HEK293 (cell line): ENCODE measurements at regions not wholly inside any gene's neighbourhood (a gene's known extent, or its start where the extent isn't known, plus 50 kb on each side); places are given as distances from the start of the nearest gene placed in this dataset.

ENCODE experiments used
- CTCF ChIA-PET: fragments of 350-600 bp; formaldehyde crosslinking; extraction: SDS; loops from one replicate; lab custom pipeline; 2021; ENCODE audit warnings: antibody characterized with exemption; lab: Yijun Ruan, JAX
- POLR2A ChIA-PET: fragments of 300-600 bp; formaldehyde crosslinking; extraction: SDS; loops from one replicate; lab custom pipeline; 2020; ENCODE audit warnings: antibody characterized with exemption, inconsistent platforms; lab: Yijun Ruan, JAX
- H3K27ac ChIP-seq: fragments of 200-500 bp; sonication (Bioruptor generic); 2 replicates; pipeline ENCODE4 v1.5.1; 2014; ENCODE audit warnings: low read depth, low read length, control low read depth, inconsistent platforms; ENCODE audit errors: extremely low read depth
- H3K36me3 ChIP-seq, 2 experiments: fragments of 200-500 bp in 1 of 2; sonication (Bioruptor generic) in 1 of 2; 1 replicate in 1 of 2; 2 replicates in 1 of 2; pipeline ENCODE4 v1.5.1; 2014 to 2017; ENCODE audit warnings: inconsistent platforms in 2 of 2, low read length in 2 of 2; ENCODE audit not compliant: control insufficient read depth in 2 of 2, insufficient read depth in 1 of 2
- H3K4me1 ChIP-seq: fragments of 200-500 bp; sonication (Bioruptor generic); 2 replicates; pipeline ENCODE4 v1.5.1; 2014; ENCODE audit warnings: mild to moderate bottlenecking, low read length, inconsistent platforms; ENCODE audit not compliant: control insufficient read depth, insufficient read depth
- H3K4me3 ChIP-seq: 2 replicates; pipeline ENCODE4 v1.5.1; 2011; ENCODE audit warnings: low read depth, mild to moderate bottlenecking, control low read depth, low read length, moderate library complexity
- H3K9me3 ChIP-seq: fragments of 200-500 bp; sonication (Bioruptor generic); 2 replicates; pipeline ENCODE4 v1.5.1; 2014; ENCODE audit warnings: low read depth, low read length, inconsistent platforms; ENCODE audit not compliant: control insufficient read depth, insufficient read depth
- EGR2 ChIP-seq: fragments of 450-650 bp; formaldehyde crosslinking; IDR thresholded peaks from 2 replicates; pipeline ENCODE4 v1.5.1; 2016; ENCODE audit warnings: low read depth, missing biosample characterization, missing genetic modification characterization
- HOXA7 ChIP-seq: sonication (generic); formaldehyde crosslinking; IDR thresholded peaks from 2 replicates; pipeline ENCODE4 v1.8.1; 2022; ENCODE audit warnings: missing genetic modification reagents, borderline replicate concordance
- PRDM1 ChIP-seq: fragments of 450-650 bp; formaldehyde crosslinking; IDR thresholded peaks from 2 replicates; pipeline ENCODE4; 2016; ENCODE audit warnings: missing biosample characterization, missing genetic modification characterization
- SALL2 ChIP-seq: fragments of 450-650 bp; formaldehyde crosslinking; IDR thresholded peaks from 2 replicates; pipeline ENCODE4 v1.5.0; 2017; ENCODE audit warnings: missing biosample characterization, mild to moderate bottlenecking, missing genetic modification characterization, borderline replicate concordance
- SP7 ChIP-seq: fragments of 450-650 bp; formaldehyde crosslinking; IDR thresholded peaks from 2 replicates; pipeline ENCODE4 v1.5.1; 2016; ENCODE audit warnings: missing biosample characterization, missing genetic modification characterization
- ZBTB1 ChIP-seq: fragments of 450-650 bp; formaldehyde crosslinking; IDR thresholded peaks from 2 replicates; pipeline ENCODE4 v1.5.1; 2016; ENCODE audit warnings: missing biosample characterization, missing genetic modification characterization
- ZFP3 ChIP-seq: fragments of 450-650 bp; formaldehyde crosslinking; IDR thresholded peaks from 2 replicates; pipeline ENCODE4 v1.5.1; 2016; ENCODE audit warnings: low read depth, missing biosample characterization, missing genetic modification characterization
- ZNF169 ChIP-seq: fragments of 450-650 bp; formaldehyde crosslinking; IDR thresholded peaks from 2 replicates; pipeline ENCODE4 v1.5.1; 2016; ENCODE audit warnings: missing biosample characterization, missing genetic modification characterization
- ZNF24 ChIP-seq: fragments of 450-650 bp; formaldehyde crosslinking; IDR thresholded peaks from 2 replicates; pipeline ENCODE4 v1.5.1; 2016; ENCODE audit warnings: missing biosample characterization, missing genetic modification characterization
- ZNF302 ChIP-seq: fragments of 450-650 bp; formaldehyde crosslinking; IDR thresholded peaks from 2 replicates; pipeline ENCODE4 v1.5.1; 2016; ENCODE audit warnings: missing biosample characterization, missing genetic modification characterization, low read depth
- ZNF311 ChIP-seq: fragments of 450-650 bp; formaldehyde crosslinking; IDR thresholded peaks from 2 replicates; pipeline ENCODE4 v1.5.1; 2017; ENCODE audit warnings: missing biosample characterization, missing genetic modification characterization, borderline replicate concordance
- ZNF324 ChIP-seq: fragments of 450-650 bp; formaldehyde crosslinking; IDR thresholded peaks from 2 replicates; pipeline ENCODE4 v1.5.1; 2016; ENCODE audit warnings: missing biosample characterization, missing genetic modification characterization
- ZNF558 ChIP-seq: fragments of 450-650 bp; formaldehyde crosslinking; IDR thresholded peaks from 2 replicates; pipeline ENCODE4 v1.5.1; 2016; ENCODE audit warnings: missing biosample characterization, missing genetic modification characterization
- ZNF701 ChIP-seq: fragments of 450-650 bp; formaldehyde crosslinking; IDR thresholded peaks from 2 replicates; pipeline ENCODE4 v1.5.1; 2016; ENCODE audit warnings: missing biosample characterization, missing genetic modification characterization
- ZNF707 ChIP-seq: fragments of 450-650 bp; formaldehyde crosslinking; IDR thresholded peaks from 2 replicates; pipeline ENCODE4 v1.5.1; 2016; ENCODE audit warnings: missing biosample characterization, missing genetic modification characterization
- ZNF785 ChIP-seq: fragments of 450-650 bp; formaldehyde crosslinking; IDR thresholded peaks from 2 replicates; pipeline ENCODE4 v1.5.1; 2016; ENCODE audit warnings: missing biosample characterization, missing genetic modification characterization
- TF ChIP-seq, protein P1 (sequence below): fragments of 450-650 bp; IDR thresholded peaks from 2 replicates; pipeline ENCODE4 v1.5.1; 2018; ENCODE audit warnings: missing biosample characterization, missing genetic modification characterization
- TF ChIP-seq, protein P2 (sequence below): fragments of 450-650 bp; formaldehyde crosslinking; IDR thresholded peaks from 2 replicates; pipeline ENCODE4 v1.5.1; 2016; ENCODE audit warnings: missing biosample characterization, missing genetic modification characterization, borderline replicate concordance
- TF ChIP-seq, protein P3 (sequence below): fragments of 450-650 bp; formaldehyde crosslinking; IDR thresholded peaks from 2 replicates; pipeline ENCODE4 v1.5.1; 2016; ENCODE audit warnings: missing biosample characterization, missing genetic modification characterization
- TF ChIP-seq, protein P4 (sequence below): fragments of 450-650 bp; formaldehyde crosslinking; IDR thresholded peaks from 2 replicates; pipeline ENCODE4 v1.5.1; 2017; ENCODE audit warnings: missing biosample characterization, missing genetic modification characterization
- TF ChIP-seq, protein P5 (sequence below): fragments of 450-650 bp; formaldehyde crosslinking; IDR thresholded peaks from 2 replicates; pipeline ENCODE4 v1.5.1; 2017; ENCODE audit warnings: missing biosample characterization, missing genetic modification characterization
- TF ChIP-seq, protein P6 (sequence below): fragments of 450-650 bp; IDR thresholded peaks from 2 replicates; pipeline ENCODE4 v1.5.1; 2018; ENCODE audit warnings: missing biosample characterization, mild to moderate bottlenecking, missing genetic modification characterization
- TF ChIP-seq, protein P7 (sequence below): fragments of 450-650 bp; formaldehyde crosslinking; IDR thresholded peaks from 2 replicates; pipeline ENCODE4 v1.5.0; 2017; ENCODE audit warnings: missing biosample characterization, missing genetic modification characterization, borderline replicate concordance

DNA sequence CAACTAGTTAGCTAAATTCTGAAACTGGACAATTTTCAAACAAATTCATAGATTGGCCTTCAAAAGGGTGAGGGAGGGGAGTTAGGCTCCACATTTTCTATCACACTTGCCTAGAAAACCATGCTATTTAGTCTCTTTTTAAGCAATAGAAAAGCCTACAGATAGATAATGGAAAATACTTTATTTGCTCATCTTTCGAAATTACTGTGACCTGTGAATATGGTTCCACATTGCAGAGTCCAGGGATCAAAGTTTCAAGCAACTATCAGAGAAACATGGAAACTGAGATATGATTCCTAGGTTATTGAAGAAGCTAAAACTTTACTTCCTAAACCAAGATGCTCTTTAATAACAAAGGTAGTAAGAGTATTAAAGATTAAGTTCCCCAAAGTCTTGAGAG lies 176.6 kb upstream of the NECTIN3 start (continued):
- TF ChIP-seq, protein P1, sequence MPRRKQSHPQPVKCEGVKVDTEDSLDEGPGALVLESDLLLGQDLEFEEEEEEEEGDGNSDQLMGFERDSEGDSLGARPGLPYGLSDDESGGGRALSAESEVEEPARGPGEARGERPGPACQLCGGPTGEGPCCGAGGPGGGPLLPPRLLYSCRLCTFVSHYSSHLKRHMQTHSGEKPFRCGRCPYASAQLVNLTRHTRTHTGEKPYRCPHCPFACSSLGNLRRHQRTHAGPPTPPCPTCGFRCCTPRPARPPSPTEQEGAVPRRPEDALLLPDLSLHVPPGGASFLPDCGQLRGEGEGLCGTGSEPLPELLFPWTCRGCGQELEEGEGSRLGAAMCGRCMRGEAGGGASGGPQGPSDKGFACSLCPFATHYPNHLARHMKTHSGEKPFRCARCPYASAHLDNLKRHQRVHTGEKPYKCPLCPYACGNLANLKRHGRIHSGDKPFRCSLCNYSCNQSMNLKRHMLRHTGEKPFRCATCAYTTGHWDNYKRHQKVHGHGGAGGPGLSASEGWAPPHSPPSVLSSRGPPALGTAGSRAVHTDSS, result no peak
- TF ChIP-seq EGR2 (tag by site-specific recombination) (no peak), PRDM1 (tag by site-specific recombination) (no peak), ZNF169 (tag by site-specific recombination) (no peak), ZNF558 (tag by site-specific recombination) (no peak), ZBTB1 (tag by site-specific recombination) (no peak)
- TF ChIP-seq, all 188 proteins: peak for 0

DNA sequence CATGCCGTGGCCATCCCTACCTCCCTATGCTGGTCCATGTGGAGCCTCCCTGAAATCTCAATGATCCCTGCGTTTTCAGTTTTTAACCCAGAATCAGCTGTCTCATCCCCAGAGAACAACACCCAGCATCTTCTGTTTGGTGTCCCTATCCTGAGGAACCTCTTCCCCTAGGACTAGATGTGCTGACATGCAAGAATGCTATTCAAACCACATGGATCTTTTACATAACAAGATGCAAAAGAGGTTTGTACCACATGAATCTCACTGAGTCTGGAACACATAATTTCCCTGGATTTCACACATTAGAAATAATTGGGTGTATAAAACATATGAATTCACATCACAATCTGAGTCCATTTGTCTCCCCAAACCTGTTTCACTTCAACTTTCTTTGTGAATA lies 174.6 kb upstream of the NECTIN3 start:
- TF ChIP-seq ZNF302 (tag by site-specific recombination) (no peak), SALL2 (tag by site-specific recombination) (no peak), ZNF24 (tag by site-specific recombination) (no peak), ZFP3 (tag by site-specific recombination) (no peak), ZNF701 (tag by site-specific recombination) (no peak), ZNF785 (tag by site-specific recombination) (no peak), SP7 (no peak), ZNF707 (tag by site-specific recombination) (no peak), ZNF311 (tag by site-specific recombination) (no peak), HOXA7 (CRISPR knock-in tag) (no peak), ZNF324 (tag by site-specific recombination) (no peak)
- TF ChIP-seq, protein P2, sequence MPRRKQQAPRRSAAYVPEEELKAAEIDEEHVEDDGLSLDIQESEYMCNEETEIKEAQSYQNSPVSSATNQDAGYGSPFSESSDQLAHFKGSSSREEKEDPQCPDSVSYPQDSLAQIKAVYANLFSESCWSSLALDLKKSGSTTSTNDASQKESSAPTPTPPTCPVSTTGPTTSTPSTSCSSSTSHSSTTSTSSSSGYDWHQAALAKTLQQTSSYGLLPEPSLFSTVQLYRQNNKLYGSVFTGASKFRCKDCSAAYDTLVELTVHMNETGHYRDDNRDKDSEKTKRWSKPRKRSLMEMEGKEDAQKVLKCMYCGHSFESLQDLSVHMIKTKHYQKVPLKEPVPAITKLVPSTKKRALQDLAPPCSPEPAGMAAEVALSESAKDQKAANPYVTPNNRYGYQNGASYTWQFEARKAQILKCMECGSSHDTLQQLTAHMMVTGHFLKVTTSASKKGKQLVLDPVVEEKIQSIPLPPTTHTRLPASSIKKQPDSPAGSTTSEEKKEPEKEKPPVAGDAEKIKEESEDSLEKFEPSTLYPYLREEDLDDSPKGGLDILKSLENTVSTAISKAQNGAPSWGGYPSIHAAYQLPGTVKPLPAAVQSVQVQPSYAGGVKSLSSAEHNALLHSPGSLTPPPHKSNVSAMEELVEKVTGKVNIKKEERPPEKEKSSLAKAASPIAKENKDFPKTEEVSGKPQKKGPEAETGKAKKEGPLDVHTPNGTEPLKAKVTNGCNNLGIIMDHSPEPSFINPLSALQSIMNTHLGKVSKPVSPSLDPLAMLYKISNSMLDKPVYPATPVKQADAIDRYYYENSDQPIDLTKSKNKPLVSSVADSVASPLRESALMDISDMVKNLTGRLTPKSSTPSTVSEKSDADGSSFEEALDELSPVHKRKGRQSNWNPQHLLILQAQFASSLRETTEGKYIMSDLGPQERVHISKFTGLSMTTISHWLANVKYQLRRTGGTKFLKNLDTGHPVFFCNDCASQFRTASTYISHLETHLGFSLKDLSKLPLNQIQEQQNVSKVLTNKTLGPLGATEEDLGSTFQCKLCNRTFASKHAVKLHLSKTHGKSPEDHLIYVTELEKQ (tag by site-specific recombination), result no peak
- TF ChIP-seq, protein P3, sequence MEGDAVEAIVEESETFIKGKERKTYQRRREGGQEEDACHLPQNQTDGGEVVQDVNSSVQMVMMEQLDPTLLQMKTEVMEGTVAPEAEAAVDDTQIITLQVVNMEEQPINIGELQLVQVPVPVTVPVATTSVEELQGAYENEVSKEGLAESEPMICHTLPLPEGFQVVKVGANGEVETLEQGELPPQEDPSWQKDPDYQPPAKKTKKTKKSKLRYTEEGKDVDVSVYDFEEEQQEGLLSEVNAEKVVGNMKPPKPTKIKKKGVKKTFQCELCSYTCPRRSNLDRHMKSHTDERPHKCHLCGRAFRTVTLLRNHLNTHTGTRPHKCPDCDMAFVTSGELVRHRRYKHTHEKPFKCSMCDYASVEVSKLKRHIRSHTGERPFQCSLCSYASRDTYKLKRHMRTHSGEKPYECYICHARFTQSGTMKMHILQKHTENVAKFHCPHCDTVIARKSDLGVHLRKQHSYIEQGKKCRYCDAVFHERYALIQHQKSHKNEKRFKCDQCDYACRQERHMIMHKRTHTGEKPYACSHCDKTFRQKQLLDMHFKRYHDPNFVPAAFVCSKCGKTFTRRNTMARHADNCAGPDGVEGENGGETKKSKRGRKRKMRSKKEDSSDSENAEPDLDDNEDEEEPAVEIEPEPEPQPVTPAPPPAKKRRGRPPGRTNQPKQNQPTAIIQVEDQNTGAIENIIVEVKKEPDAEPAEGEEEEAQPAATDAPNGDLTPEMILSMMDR (tag by site-specific recombination), result no peak
- TF ChIP-seq, protein P4, sequence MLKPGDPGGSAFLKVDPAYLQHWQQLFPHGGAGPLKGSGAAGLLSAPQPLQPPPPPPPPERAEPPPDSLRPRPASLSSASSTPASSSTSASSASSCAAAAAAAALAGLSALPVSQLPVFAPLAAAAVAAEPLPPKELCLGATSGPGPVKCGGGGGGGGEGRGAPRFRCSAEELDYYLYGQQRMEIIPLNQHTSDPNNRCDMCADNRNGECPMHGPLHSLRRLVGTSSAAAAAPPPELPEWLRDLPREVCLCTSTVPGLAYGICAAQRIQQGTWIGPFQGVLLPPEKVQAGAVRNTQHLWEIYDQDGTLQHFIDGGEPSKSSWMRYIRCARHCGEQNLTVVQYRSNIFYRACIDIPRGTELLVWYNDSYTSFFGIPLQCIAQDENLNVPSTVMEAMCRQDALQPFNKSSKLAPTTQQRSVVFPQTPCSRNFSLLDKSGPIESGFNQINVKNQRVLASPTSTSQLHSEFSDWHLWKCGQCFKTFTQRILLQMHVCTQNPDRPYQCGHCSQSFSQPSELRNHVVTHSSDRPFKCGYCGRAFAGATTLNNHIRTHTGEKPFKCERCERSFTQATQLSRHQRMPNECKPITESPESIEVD (tag by site-specific recombination), result no peak
- TF ChIP-seq, protein P5, sequence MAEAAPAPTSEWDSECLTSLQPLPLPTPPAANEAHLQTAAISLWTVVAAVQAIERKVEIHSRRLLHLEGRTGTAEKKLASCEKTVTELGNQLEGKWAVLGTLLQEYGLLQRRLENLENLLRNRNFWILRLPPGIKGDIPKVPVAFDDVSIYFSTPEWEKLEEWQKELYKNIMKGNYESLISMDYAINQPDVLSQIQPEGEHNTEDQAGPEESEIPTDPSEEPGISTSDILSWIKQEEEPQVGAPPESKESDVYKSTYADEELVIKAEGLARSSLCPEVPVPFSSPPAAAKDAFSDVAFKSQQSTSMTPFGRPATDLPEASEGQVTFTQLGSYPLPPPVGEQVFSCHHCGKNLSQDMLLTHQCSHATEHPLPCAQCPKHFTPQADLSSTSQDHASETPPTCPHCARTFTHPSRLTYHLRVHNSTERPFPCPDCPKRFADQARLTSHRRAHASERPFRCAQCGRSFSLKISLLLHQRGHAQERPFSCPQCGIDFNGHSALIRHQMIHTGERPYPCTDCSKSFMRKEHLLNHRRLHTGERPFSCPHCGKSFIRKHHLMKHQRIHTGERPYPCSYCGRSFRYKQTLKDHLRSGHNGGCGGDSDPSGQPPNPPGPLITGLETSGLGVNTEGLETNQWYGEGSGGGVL (tag by site-specific recombination), result no peak
- TF ChIP-seq, protein P6, sequence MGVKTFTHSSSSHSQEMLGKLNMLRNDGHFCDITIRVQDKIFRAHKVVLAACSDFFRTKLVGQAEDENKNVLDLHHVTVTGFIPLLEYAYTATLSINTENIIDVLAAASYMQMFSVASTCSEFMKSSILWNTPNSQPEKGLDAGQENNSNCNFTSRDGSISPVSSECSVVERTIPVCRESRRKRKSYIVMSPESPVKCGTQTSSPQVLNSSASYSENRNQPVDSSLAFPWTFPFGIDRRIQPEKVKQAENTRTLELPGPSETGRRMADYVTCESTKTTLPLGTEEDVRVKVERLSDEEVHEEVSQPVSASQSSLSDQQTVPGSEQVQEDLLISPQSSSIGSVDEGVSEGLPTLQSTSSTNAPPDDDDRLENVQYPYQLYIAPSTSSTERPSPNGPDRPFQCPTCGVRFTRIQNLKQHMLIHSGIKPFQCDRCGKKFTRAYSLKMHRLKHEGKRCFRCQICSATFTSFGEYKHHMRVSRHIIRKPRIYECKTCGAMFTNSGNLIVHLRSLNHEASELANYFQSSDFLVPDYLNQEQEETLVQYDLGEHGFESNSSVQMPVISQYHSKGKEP (tag by site-specific recombination), result no peak
- TF ChIP-seq, protein P7, sequence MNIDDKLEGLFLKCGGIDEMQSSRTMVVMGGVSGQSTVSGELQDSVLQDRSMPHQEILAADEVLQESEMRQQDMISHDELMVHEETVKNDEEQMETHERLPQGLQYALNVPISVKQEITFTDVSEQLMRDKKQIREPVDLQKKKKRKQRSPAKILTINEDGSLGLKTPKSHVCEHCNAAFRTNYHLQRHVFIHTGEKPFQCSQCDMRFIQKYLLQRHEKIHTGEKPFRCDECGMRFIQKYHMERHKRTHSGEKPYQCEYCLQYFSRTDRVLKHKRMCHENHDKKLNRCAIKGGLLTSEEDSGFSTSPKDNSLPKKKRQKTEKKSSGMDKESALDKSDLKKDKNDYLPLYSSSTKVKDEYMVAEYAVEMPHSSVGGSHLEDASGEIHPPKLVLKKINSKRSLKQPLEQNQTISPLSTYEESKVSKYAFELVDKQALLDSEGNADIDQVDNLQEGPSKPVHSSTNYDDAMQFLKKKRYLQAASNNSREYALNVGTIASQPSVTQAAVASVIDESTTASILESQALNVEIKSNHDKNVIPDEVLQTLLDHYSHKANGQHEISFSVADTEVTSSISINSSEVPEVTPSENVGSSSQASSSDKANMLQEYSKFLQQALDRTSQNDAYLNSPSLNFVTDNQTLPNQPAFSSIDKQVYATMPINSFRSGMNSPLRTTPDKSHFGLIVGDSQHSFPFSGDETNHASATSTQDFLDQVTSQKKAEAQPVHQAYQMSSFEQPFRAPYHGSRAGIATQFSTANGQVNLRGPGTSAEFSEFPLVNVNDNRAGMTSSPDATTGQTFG, result no peak
- TF ChIP-seq, all 188 proteins: peak for 0
- H3K4me1 ChIP-seq, result no peaks in the 10 kb centered on the region
- CTCF ChIA-PET, result no interaction called here

More for the DNA sequence above, 174.6 kb upstream of the NECTIN3 start:
- no peaks in the 10 kb centered on the region for H3K9me3 ChIP-seq
- POLR2A ChIA-PET, result no interaction called here
- H3K27ac ChIP-seq, result no peak overlapping the region
- no peaks in the 10 kb centered on the region for H3K36me3 ChIP-seq
- no peak overlapping the region for H3K4me3 ChIP-seq
